ENCODE measurements at regions not wholly inside any gene's neighbourhood (a gene's known extent, or its start where the extent isn't known, plus 50 kb on each side); places are given as distances from the start of the nearest gene placed in this dataset.

- peaks cover 77% of the 10 kb centered on the region for H3K27me3 ChIP-seq (ENCODE audit: low read depth)
- no peaks in the 10 kb centered on the region for H3K36me3 ChIP-seq
- no peaks in the 10 kb centered on the region for H3K9me3 ChIP-seq (replicated peaks)
- H3K4me1 ChIP-seq = peaks cover 5% of the 10 kb centered on the region
- no peak overlapping the region for H3K4me3 ChIP-seq
- intact Hi-C loops (cut with micrococcal nuclease) = no loop called here
- DNase-seq = no peak
- H3K27ac ChIP-seq (replicated peaks) = no peak overlapping the region
- no peak for TF ChIP-seq CTCF (IDR thresholded peaks at IDR 0.05; ENCODE audit: borderline replicate concordance)
Observed at GRCh38 chr1:14103878-14104430, 404.0 kb downstream of the PRDM2 start.

GRCh38 chr1:14106126-14106525 lies 406.1 kb downstream of the PRDM2 start:
- H3K27me3 ChIP-seq (ENCODE audit: low read depth) = peaks cover 59% of the 10 kb centered on the region
- DNase-seq = no peak
- intact Hi-C loops (cut with micrococcal nuclease) = no loop called here
- no peak for TF ChIP-seq CTCF (IDR thresholded peaks at IDR 0.05; ENCODE audit: borderline replicate concordance)
- no peak overlapping the region for H3K27ac ChIP-seq (replicated peaks)
- peaks cover 5% of the 10 kb centered on the region for H3K4me1 ChIP-seq
- H3K4me3 ChIP-seq = no peak overlapping the region
- no peaks in the 10 kb centered on the region for H3K36me3 ChIP-seq
- no peaks in the 10 kb centered on the region for H3K9me3 ChIP-seq (replicated peaks)

DNA sequence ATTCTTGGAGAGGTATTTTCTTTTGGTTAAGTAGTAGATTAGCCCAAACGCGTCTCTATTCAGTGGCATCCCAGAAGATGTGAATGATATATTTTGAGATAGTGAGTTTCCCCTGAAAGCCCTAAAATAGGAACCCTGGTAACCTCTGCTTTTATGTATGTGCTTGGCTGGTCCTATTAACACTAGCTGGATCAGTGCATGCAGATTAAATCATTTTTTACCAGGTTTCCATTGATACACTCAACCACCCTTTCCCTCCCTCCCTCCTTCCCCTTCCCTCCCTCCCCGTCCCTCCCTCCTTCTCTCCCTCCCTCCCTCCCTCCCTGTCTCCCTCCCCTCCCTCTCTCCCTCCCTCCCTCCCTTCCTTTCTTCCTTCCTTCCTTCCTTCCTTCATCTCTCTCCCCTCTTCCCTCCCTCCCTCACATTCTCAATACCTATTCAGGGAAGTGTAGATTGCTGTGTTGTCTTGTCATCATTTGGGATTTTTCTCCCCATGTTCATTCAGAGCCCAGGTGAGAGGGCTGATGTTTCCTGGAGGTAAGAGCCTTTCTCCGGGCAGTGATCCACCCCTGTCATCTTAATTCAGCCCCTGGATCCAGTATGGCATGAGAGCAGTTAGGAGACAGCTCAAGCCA lies 406.8 kb downstream of the PRDM2 start:
- Histone ChIP-seq H3K27me3 (ENCODE audit: low read depth) (peaks cover 64% of the 10 kb centered on the region), H3K4me1 (peaks cover 5% of the 10 kb centered on the region), H3K36me3 (no peaks in the 10 kb centered on the region), H3K9me3 (replicated peaks) (no peaks in the 10 kb centered on the region), H3K27ac (replicated peaks) (no peak overlapping the region), H3K4me3 (no peak overlapping the region)
- TF ChIP-seq CTCF (IDR thresholded peaks at IDR 0.05; ENCODE audit: borderline replicate concordance) = no peak
- no peak for DNase-seq
- intact Hi-C loops (cut with micrococcal nuclease) = no loop called here

GRCh38 chr1:14108356-14109275 lies 408.6 kb downstream of the PRDM2 start:
- no peaks in the 10 kb centered on the region for H3K36me3 ChIP-seq
- TF ChIP-seq CTCF (IDR thresholded peaks at IDR 0.05; ENCODE audit: borderline replicate concordance) = no peak
- H3K27ac ChIP-seq (replicated peaks) = no peak overlapping the region
- H3K4me1 ChIP-seq = peaks cover 5% of the 10 kb centered on the region
- DNase-seq = no peak
- H3K4me3 ChIP-seq = no peak overlapping the region
- H3K9me3 ChIP-seq (replicated peaks) = no peaks in the 10 kb centered on the region
- peaks cover 57% of the 10 kb centered on the region for H3K27me3 ChIP-seq (ENCODE audit: low read depth)
- intact Hi-C loops (cut with micrococcal nuclease) = no loop called here

- Histone ChIP-seq H3K4me3 (no peak overlapping the region), H3K27me3 (ENCODE audit: low read depth) (peaks cover 58% of the 10 kb centered on the region), H3K4me1 (peaks cover 5% of the 10 kb centered on the region), H3K36me3 (no peaks in the 10 kb centered on the region), H3K9me3 (replicated peaks) (no peaks in the 10 kb centered on the region), H3K27ac (replicated peaks) (no peak overlapping the region)
- TF ChIP-seq CTCF (IDR thresholded peaks at IDR 0.05; ENCODE audit: borderline replicate concordance) = no peak
- no peak for DNase-seq
- intact Hi-C loops (cut with micrococcal nuclease) = no loop called here
Observed at GRCh38 chr1:14109276-14109635, 409.3 kb downstream of the PRDM2 start.

All from left ventricle myocardium inferior (tissue), 1 donor.